Esophagus squamous epithelium (tissue), 4 donors: ENCODE measurements at regions not wholly inside any gene's neighbourhood (a gene's known extent, or its start where the extent isn't known, plus 50 kb on each side); places are given as distances from the start of the nearest gene placed in this dataset.

Experiments
- POLR2A ChIP-seq, 4 donors: fragments of 450-650 bp; IDR thresholded peaks; one replicate each; pipeline ENCODE4 v1.6.1; 2017; ENCODE audit warnings: antibody characterized with exemption in 4 of 4, mild to moderate bottlenecking in 4 of 4, moderate library complexity in 3 of 4
- TF ChIP-seq, protein P1 (sequence below), 6 experiments: fragments of 450-650 bp in 4 of 6; fragments of 200-600 bp in 2 of 6; sonication (generic) in 2 of 6; IDR thresholded peaks; one replicate each; pipeline ENCODE4 v1.5.1; 2016 to 2019; ENCODE audit warnings: antibody characterized with exemption in 6 of 6, mild to moderate bottlenecking in 4 of 6, moderate library complexity in 4 of 6

DNA sequence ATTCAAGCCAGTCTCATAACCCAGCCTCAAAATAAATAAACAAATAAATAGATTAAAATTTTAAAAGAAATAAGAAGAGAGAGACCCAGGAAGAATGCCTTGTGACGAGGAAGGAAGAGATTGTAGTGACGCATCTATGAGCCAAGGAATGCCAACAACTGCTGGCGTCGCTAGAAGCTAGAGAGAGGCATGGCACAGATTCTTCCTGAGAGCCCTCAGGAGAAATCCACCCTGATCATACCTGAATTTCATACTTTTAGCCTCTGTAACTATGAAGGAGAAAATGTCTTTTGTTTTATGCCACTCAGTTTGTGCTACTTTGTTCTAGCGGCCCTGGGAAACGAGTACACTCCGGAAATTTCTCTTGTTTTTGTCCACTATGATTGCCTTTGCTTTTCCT lies 103.9 kb downstream of the C9orf50 start:
- TF ChIP-seq, protein P1, sequence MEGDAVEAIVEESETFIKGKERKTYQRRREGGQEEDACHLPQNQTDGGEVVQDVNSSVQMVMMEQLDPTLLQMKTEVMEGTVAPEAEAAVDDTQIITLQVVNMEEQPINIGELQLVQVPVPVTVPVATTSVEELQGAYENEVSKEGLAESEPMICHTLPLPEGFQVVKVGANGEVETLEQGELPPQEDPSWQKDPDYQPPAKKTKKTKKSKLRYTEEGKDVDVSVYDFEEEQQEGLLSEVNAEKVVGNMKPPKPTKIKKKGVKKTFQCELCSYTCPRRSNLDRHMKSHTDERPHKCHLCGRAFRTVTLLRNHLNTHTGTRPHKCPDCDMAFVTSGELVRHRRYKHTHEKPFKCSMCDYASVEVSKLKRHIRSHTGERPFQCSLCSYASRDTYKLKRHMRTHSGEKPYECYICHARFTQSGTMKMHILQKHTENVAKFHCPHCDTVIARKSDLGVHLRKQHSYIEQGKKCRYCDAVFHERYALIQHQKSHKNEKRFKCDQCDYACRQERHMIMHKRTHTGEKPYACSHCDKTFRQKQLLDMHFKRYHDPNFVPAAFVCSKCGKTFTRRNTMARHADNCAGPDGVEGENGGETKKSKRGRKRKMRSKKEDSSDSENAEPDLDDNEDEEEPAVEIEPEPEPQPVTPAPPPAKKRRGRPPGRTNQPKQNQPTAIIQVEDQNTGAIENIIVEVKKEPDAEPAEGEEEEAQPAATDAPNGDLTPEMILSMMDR (IDR thresholded peaks at IDR 0.05): no peak
- TF ChIP-seq POLR2A (IDR thresholded peaks at IDR 0.05): no peak
